ENCODE measurements at regions not wholly inside any gene's neighbourhood (a gene's known extent, or its start where the extent isn't known, plus 50 kb on each side); places are given as distances from the start of the nearest gene placed in this dataset.

DNA sequence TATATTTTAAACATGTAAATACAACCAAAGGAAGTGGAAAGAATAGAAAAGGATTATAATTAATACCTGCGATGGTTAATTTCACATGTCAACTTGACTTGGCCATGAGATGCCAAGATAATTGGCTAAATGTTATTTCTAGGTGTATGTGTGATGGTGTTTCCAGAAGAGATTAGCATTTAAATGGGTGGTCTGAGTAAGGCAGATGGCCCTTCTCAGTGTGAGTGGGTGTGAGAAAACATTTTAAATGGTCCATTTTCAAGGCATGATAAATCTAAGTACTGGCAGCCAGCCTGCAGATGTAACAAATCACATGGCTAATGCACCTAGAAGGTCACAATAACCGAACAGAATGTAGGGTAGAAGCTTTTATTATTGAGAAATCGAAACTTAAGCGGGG is 99.6 kb upstream of the CDH7 start (continued):
- TF ChIP-seq, protein P1, sequence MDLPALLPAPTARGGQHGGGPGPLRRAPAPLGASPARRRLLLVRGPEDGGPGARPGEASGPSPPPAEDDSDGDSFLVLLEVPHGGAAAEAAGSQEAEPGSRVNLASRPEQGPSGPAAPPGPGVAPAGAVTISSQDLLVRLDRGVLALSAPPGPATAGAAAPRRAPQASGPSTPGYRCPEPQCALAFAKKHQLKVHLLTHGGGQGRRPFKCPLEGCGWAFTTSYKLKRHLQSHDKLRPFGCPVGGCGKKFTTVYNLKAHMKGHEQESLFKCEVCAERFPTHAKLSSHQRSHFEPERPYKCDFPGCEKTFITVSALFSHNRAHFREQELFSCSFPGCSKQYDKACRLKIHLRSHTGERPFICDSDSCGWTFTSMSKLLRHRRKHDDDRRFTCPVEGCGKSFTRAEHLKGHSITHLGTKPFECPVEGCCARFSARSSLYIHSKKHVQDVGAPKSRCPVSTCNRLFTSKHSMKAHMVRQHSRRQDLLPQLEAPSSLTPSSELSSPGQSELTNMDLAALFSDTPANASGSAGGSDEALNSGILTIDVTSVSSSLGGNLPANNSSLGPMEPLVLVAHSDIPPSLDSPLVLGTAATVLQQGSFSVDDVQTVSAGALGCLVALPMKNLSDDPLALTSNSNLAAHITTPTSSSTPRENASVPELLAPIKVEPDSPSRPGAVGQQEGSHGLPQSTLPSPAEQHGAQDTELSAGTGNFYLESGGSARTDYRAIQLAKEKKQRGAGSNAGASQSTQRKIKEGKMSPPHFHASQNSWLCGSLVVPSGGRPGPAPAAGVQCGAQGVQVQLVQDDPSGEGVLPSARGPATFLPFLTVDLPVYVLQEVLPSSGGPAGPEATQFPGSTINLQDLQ (CRISPR knock-in tag; IDR thresholded peaks at IDR 0.05), result no peak
- TF ChIP-seq ZNF883 (CRISPR knock-in tag; IDR thresholded peaks at IDR 0.05; ENCODE audit: not compliant biosample characterization), result no peak

DNA sequence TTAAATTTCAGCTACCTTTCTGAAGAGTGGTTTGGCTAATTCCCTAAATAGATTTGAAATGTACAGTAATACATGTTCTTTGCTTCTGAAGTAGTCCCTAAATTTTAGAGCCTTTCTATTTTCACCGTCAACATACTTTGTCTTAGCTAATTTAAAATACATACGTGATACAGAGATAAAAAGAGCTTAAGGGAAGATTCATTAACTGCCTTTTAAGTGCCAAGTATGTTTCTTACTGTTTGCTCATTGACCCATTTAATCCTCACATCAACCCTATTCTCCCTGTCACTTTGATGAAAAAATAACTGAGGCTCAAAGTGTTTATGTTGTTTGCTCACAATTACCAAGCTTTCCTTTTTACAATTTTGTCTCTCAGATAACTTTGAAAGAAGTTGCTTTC is 118.6 kb upstream of the CDH7 start:
- Histone ChIP-seq H3K4me1 (ENCODE audit: insufficient read depth, low read length) (no peaks in the 10 kb centered on the region), H4K20me1 (ENCODE audit: insufficient read depth, low read length) (no peaks in the 10 kb centered on the region), H3K27me3 (ENCODE audit: control insufficient read depth in 1 of 2, insufficient read depth in 2 of 2, low read length in 2 of 2) (no peaks in the 10 kb centered on the region), H3K4me3 (replicated peaks in 1 of 3; ENCODE audit: insufficient read depth in 1 of 3, low read depth in 2 of 3, low read length in 3 of 3) (no peak overlapping the region), H3K4me2 (ENCODE audit: low read depth, low read length) (no peak overlapping the region), H2AFZ (ENCODE audit: low read length) (no peak overlapping the region), H3K9ac (ENCODE audit: insufficient read depth, low read depth, low read length) (no peak overlapping the region), H3K9me3 (ENCODE audit: low read length) (0 out of 2 replicates have a peak, but pooled peaks cover 5% of the 10 kb centered on the region), H3K79me2 (ENCODE audit: insufficient read depth, low read length) (no peaks in the 10 kb centered on the region), H3K36me3 (replicated peaks in 1 of 2; ENCODE audit: control insufficient read depth in 1 of 2, insufficient read depth in 2 of 2, low read length in 2 of 2) (no peaks in the 10 kb centered on the region), H3K27ac (ENCODE audit: extremely low read length, insufficient read depth, low read length) (no peak overlapping the region)
- ATAC-seq (no peak), DNase-seq (ENCODE audit: low spot score) (no peak), FAIRE-seq (no peak)
- in situ Hi-C loops (cut with HindIII; ENCODE audit: extremely low pct_ligation_motif_present, low pct_unique_long_range_greater_than_20kb) (no loop called here), intact Hi-C loops (cut with micrococcal nuclease; ENCODE audit: unreplicated experiment) (no loop called here)
- ChIA-PET POLR2A (no interaction called here), CTCF (ENCODE audit: low intra/inter-chr PET ratio, low total read pairs) (no interaction called here)
- no TSS peak for BruUV-seq (replicated peaks)
- WGBS (ENCODE audit: low lambda C conversion rate), result 2% methylated on average over 2 of the region's 2 CpGs
- TF ChIP-seq ZBTB2 (CRISPR knock-in tag; IDR thresholded peaks at IDR 0.05; ENCODE audit: low read depth), result no peak
- TF ChIP-seq, protein P2, sequence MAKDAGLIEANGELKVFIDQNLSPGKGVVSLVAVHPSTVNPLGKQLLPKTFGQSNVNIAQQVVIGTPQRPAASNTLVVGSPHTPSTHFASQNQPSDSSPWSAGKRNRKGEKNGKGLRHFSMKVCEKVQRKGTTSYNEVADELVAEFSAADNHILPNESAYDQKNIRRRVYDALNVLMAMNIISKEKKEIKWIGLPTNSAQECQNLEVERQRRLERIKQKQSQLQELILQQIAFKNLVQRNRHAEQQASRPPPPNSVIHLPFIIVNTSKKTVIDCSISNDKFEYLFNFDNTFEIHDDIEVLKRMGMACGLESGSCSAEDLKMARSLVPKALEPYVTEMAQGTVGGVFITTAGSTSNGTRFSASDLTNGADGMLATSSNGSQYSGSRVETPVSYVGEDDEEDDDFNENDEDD (CRISPR knock-in tag; IDR thresholded peaks at IDR 0.05; ENCODE audit: borderline replicate concordance), result no peak
- TF ChIP-seq, protein P3, sequence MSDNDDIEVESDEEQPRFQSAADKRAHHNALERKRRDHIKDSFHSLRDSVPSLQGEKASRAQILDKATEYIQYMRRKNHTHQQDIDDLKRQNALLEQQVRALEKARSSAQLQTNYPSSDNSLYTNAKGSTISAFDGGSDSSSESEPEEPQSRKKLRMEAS (IDR thresholded peaks at IDR 0.05), result no peak
- TF ChIP-seq, protein P4, sequence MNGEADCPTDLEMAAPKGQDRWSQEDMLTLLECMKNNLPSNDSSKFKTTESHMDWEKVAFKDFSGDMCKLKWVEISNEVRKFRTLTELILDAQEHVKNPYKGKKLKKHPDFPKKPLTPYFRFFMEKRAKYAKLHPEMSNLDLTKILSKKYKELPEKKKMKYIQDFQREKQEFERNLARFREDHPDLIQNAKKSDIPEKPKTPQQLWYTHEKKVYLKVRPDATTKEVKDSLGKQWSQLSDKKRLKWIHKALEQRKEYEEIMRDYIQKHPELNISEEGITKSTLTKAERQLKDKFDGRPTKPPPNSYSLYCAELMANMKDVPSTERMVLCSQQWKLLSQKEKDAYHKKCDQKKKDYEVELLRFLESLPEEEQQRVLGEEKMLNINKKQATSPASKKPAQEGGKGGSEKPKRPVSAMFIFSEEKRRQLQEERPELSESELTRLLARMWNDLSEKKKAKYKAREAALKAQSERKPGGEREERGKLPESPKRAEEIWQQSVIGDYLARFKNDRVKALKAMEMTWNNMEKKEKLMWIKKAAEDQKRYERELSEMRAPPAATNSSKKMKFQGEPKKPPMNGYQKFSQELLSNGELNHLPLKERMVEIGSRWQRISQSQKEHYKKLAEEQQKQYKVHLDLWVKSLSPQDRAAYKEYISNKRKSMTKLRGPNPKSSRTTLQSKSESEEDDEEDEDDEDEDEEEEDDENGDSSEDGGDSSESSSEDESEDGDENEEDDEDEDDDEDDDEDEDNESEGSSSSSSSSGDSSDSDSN (CRISPR knock-in tag; IDR thresholded peaks at IDR 0.05), result no peak
- no peak for TF ChIP-seq SRY (CRISPR knock-in tag; IDR thresholded peaks at IDR 0.05)
- TF ChIP-seq, protein P5, sequence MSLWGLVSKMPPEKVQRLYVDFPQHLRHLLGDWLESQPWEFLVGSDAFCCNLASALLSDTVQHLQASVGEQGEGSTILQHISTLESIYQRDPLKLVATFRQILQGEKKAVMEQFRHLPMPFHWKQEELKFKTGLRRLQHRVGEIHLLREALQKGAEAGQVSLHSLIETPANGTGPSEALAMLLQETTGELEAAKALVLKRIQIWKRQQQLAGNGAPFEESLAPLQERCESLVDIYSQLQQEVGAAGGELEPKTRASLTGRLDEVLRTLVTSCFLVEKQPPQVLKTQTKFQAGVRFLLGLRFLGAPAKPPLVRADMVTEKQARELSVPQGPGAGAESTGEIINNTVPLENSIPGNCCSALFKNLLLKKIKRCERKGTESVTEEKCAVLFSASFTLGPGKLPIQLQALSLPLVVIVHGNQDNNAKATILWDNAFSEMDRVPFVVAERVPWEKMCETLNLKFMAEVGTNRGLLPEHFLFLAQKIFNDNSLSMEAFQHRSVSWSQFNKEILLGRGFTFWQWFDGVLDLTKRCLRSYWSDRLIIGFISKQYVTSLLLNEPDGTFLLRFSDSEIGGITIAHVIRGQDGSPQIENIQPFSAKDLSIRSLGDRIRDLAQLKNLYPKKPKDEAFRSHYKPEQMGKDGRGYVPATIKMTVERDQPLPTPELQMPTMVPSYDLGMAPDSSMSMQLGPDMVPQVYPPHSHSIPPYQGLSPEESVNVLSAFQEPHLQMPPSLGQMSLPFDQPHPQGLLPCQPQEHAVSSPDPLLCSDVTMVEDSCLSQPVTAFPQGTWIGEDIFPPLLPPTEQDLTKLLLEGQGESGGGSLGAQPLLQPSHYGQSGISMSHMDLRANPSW (CRISPR knock-in tag; IDR thresholded peaks at IDR 0.05; ENCODE audit: borderline replicate concordance), result no peak
- TF ChIP-seq STAT5B (CRISPR knock-in tag; IDR thresholded peaks at IDR 0.05), result no peak
- no peak for TF ChIP-seq ZNF589 (CRISPR knock-in tag; conservative IDR thresholded peaks at IDR 0.05)
- TF ChIP-seq CEBPB (IDR thresholded peaks at IDR 0.05; ENCODE audit: borderline replicate concordance, low read depth, low read length), result no peak
- TF ChIP-seq NR2F2 (IDR thresholded peaks at IDR 0.05; ENCODE audit: borderline replicate concordance, low read depth), result no peak
